ENCODE measurements at regions not wholly inside any gene's neighbourhood (a gene's known extent, or its start where the extent isn't known, plus 50 kb on each side); places are given as distances from the start of the nearest gene placed in this dataset.

GRCh38 chr4:181176306-181176705, 1066.9 kb upstream of the TENM3 start:
- TF ChIP-seq CTCF (IDR thresholded peaks at IDR 0.05; ENCODE audit: borderline replicate concordance, extremely low read depth, low read length, poor library complexity, severe bottlenecking) (no peak), EZH2 (IDR thresholded peaks at IDR 0.05; ENCODE audit: borderline replicate concordance, low read depth, low read length, severe bottlenecking) (no peak)
